Neural cell (in vitro differentiated cells): ENCODE measurements at regions not wholly inside any gene's neighbourhood (a gene's known extent, or its start where the extent isn't known, plus 50 kb on each side); places are given as distances from the start of the nearest gene placed in this dataset.

ENCODE experiments used
- EP300 ChIP-seq: fragments of 450-650 bp; conservative IDR thresholded peaks from 2 replicates; pipeline ENCODE4 v1.6.1; 2014; ENCODE audit warnings: antibody characterized with exemption, mild to moderate bottlenecking, moderate library complexity; ENCODE audit not compliant: poor library complexity, severe bottlenecking
- EZH2 ChIP-seq: fragments of 200-600, 300-800 bp; shearing (Covaris generic), sonication (generic); IDR thresholded peaks from 2 replicates; pipeline ENCODE4 v1.6.1; 2014; ENCODE audit warnings: antibody characterized with exemption, low read length, borderline replicate concordance, mild to moderate bottlenecking; ENCODE audit not compliant: insufficient read depth, poor library complexity, severe bottlenecking
- RAD21 ChIP-seq: fragments of 450-650 bp; conservative IDR thresholded peaks from 2 replicates; pipeline ENCODE4 v1.6.1; 2014; ENCODE audit warnings: antibody characterized with exemption, mild to moderate bottlenecking, moderate library complexity
- TF ChIP-seq, protein P1 (sequence below): fragments of 450-650 bp; IDR thresholded peaks from 2 replicates; pipeline ENCODE4 v1.5.1; 2014; ENCODE audit warnings: antibody characterized with exemption, mild to moderate bottlenecking, moderate library complexity; ENCODE audit not compliant: poor library complexity, severe bottlenecking
- TF ChIP-seq, protein P2 (sequence below): IDR thresholded peaks from 2 replicates; pipeline ENCODE4 v1.6.1; 2012; ENCODE audit warnings: borderline replicate concordance

DNA sequence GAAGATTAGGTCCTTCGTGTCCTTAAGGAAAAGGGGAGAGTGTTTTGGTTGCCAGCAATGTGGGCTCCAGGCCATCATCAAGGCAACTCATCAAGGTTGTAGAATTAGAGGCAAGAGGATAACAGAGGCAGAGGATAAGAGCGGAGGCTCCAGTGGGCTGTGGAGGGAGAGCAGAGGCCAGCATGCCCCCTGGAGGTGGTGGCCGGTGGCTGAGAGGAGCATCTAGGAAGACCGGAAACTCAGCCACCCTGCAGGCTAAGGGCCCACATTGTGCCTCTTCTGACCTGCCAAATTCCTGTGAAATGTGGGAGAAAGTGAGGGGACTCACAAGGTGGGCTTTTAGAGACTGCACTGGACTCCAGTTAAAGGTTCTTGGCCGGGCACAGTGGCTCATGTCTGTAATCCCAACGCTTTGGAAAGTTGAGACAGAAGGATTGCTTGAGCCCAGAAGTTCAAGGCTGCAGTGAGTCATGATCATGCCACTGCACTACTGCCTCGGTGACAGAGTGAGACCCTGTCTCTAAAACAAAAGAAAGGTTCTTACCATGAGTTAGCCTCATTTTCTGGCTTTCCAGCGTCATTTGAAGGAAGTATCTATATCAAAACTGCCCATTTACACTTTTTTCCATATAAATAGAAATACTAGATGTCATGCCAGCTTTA lies 62.7 kb upstream of the ADORA2B start:
- no peak for TF ChIP-seq EZH2
- TF ChIP-seq, protein P1, sequence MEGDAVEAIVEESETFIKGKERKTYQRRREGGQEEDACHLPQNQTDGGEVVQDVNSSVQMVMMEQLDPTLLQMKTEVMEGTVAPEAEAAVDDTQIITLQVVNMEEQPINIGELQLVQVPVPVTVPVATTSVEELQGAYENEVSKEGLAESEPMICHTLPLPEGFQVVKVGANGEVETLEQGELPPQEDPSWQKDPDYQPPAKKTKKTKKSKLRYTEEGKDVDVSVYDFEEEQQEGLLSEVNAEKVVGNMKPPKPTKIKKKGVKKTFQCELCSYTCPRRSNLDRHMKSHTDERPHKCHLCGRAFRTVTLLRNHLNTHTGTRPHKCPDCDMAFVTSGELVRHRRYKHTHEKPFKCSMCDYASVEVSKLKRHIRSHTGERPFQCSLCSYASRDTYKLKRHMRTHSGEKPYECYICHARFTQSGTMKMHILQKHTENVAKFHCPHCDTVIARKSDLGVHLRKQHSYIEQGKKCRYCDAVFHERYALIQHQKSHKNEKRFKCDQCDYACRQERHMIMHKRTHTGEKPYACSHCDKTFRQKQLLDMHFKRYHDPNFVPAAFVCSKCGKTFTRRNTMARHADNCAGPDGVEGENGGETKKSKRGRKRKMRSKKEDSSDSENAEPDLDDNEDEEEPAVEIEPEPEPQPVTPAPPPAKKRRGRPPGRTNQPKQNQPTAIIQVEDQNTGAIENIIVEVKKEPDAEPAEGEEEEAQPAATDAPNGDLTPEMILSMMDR: no peak
- TF ChIP-seq, protein P2, sequence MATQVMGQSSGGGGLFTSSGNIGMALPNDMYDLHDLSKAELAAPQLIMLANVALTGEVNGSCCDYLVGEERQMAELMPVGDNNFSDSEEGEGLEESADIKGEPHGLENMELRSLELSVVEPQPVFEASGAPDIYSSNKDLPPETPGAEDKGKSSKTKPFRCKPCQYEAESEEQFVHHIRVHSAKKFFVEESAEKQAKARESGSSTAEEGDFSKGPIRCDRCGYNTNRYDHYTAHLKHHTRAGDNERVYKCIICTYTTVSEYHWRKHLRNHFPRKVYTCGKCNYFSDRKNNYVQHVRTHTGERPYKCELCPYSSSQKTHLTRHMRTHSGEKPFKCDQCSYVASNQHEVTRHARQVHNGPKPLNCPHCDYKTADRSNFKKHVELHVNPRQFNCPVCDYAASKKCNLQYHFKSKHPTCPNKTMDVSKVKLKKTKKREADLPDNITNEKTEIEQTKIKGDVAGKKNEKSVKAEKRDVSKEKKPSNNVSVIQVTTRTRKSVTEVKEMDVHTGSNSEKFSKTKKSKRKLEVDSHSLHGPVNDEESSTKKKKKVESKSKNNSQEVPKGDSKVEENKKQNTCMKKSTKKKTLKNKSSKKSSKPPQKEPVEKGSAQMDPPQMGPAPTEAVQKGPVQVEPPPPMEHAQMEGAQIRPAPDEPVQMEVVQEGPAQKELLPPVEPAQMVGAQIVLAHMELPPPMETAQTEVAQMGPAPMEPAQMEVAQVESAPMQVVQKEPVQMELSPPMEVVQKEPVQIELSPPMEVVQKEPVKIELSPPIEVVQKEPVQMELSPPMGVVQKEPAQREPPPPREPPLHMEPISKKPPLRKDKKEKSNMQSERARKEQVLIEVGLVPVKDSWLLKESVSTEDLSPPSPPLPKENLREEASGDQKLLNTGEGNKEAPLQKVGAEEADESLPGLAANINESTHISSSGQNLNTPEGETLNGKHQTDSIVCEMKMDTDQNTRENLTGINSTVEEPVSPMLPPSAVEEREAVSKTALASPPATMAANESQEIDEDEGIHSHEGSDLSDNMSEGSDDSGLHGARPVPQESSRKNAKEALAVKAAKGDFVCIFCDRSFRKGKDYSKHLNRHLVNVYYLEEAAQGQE: no peak
- TF ChIP-seq RAD21: no peak
- TF ChIP-seq EP300: no peak
